K562 (cell line): ENCODE measurements at regions not wholly inside any gene's neighbourhood (a gene's known extent, or its start where the extent isn't known, plus 50 kb on each side); places are given as distances from the start of the nearest gene placed in this dataset.

Experiments
- ATAC-seq: fragments of 200-7000 bp; cut with Tn5 transposase; 3 replicates; pipeline ENCODE4 v1.9.1; 2020; ENCODE audit warnings: moderate library complexity
- BruUV-seq: library from RNA; stranded (reverse); fragments of 400-500 nt; replicated peaks from 2 replicates; lab custom pipeline; 2021; lab: Mats Ljungman, UMichigan
- CTCF ChIA-PET: fragments of 300-600 bp; formaldehyde crosslinking; extraction: SDS; loops from one replicate; lab custom pipeline; 2021; ENCODE audit warnings: low intra/inter-chr PET ratio; lab: Yijun Ruan, JAX
- POLR2A ChIA-PET: fragments of 300-600, 350-650 bp; sonication (Branson Sonifier 250); formaldehyde crosslinking; extraction: SDS; loops from one replicate; lab custom pipeline; 2021; ENCODE audit warnings: antibody characterized with exemption, inconsistent platforms; lab: Yijun Ruan, JAX
- DNase-seq, 4 experiments: peaks; one replicate each; pipeline versions ENCODE4 v3.0.0 to v3.0.0-alpha.2; 2011 to 2018; ENCODE audit warnings: low spot score in 3 of 4, mixed read lengths in 3 of 4; ENCODE audit errors: extremely low read depth in 1 of 4
- FAIRE-seq: peaks from 2 replicates; lab custom pipeline; 2011; peaks lifted over from hg19 to GRCh38; lab: Jason Lieb, UNC
- H2AFZ ChIP-seq: 2 replicates; pipeline ENCODE4 v1.6.0; 2011; ENCODE audit warnings: low read depth, low read length, control low read depth, inconsistent platforms
- H3K27ac ChIP-seq: fragments of 200-600 bp; 3 replicates; pipeline ENCODE4 v1.8.0; 2011; ENCODE audit warnings: low read depth, mild to moderate bottlenecking, control low read depth, inconsistent platforms, low read length, moderate library complexity, mixed read lengths; ENCODE audit errors: extremely low read depth
- H3K27me3 ChIP-seq, 2 experiments: fragments of 300-600 bp in 1 of 2; 2 replicates in 1 of 2; 3 replicates in 1 of 2; pipeline versions ENCODE4 v1.6.0 to v1.8.0; 2011; ENCODE audit warnings: inconsistent platforms in 2 of 2, low read length in 2 of 2, mild to moderate bottlenecking in 1 of 2, mixed read lengths in 1 of 2, moderate library complexity in 1 of 2; ENCODE audit not compliant: control insufficient read depth in 2 of 2, insufficient read depth in 2 of 2
- H3K36me3 ChIP-seq: fragments of 300-600 bp; 3 replicates; pipeline ENCODE4 v1.8.0; 2011; ENCODE audit warnings: mild to moderate bottlenecking, low read length, inconsistent platforms; ENCODE audit not compliant: control insufficient read depth, insufficient read depth
- H3K4me1 ChIP-seq, 2 experiments: fragments of 200-600 bp in 1 of 2; replicated peaks in 1 of 2; 2 replicates in 1 of 2; 3 replicates in 1 of 2; pipeline versions ENCODE4 v1.5.1 to v1.8.0; 2011; ENCODE audit warnings: inconsistent platforms in 2 of 2, low read length in 2 of 2, mild to moderate bottlenecking in 1 of 2, mixed read lengths in 1 of 2, moderate library complexity in 1 of 2; ENCODE audit not compliant: control insufficient read depth in 2 of 2, insufficient read depth in 2 of 2
- H3K4me2 ChIP-seq: 2 replicates; pipeline ENCODE4 v1.6.1; 2011; ENCODE audit warnings: low read length, control low read depth, inconsistent platforms, mixed read lengths; ENCODE audit not compliant: insufficient read depth
- H3K4me3 ChIP-seq: fragments of 200-600 bp; sonication (generic), shearing (Covaris generic); 2 replicates; pipeline ENCODE4 v1.5.1; 2016; ENCODE audit warnings: control low read depth, inconsistent platforms
- H3K79me2 ChIP-seq: fragments of 200-600 bp; 3 replicates; pipeline ENCODE4 v1.8.0; 2011; ENCODE audit warnings: low read length, inconsistent platforms; ENCODE audit not compliant: control insufficient read depth, insufficient read depth
- H3K9ac ChIP-seq, 2 experiments: 2 replicates each; pipeline versions ENCODE4 v1.6.0 to v1.6.1; 2011; ENCODE audit warnings: low read depth in 2 of 2, low read length in 2 of 2, control low read depth in 1 of 2, inconsistent platforms in 1 of 2, mild to moderate bottlenecking in 1 of 2, mixed read lengths in 1 of 2; ENCODE audit not compliant: insufficient read depth in 1 of 2
- H3K9me1 ChIP-seq: one replicate; pipeline ENCODE4 v1.6.0; 2011; ENCODE audit warnings: inconsistent platforms, mild to moderate bottlenecking, low read length, moderate library complexity; ENCODE audit not compliant: control insufficient read depth, insufficient read depth
- H3K9me3 ChIP-seq: replicated peaks from 2 replicates; pipeline ENCODE4 v1.5.1; 2011; ENCODE audit warnings: low read depth, low read length, inconsistent platforms; ENCODE audit not compliant: control insufficient read depth, insufficient read depth
- H4K20me1 ChIP-seq: replicated peaks from 2 replicates; pipeline ENCODE4 v1.6.1; 2011; ENCODE audit warnings: low read length, inconsistent platforms, mixed read lengths; ENCODE audit not compliant: control insufficient read depth, insufficient read depth
- CREB3 ChIP-seq: fragments of 450-650 bp; conservative IDR thresholded peaks from 2 replicates; pipeline ENCODE4 v1.6.1; 2016; ENCODE audit warnings: missing genetic modification characterization, low read depth, mild to moderate bottlenecking, missing compliant biosample characterization, moderate library complexity
- HOMEZ ChIP-seq: fragments of 250-450 bp; sonication (Bioruptor Pico); IDR thresholded peaks from 2 replicates; pipeline ENCODE4 v1.4.0; 2020; ENCODE audit warnings: mild to moderate bottlenecking, moderate library complexity
- LEF1 ChIP-seq: fragments of 450-650 bp; IDR thresholded peaks from 2 replicates; pipeline ENCODE4 v1.6.1; 2016; ENCODE audit warnings: mild to moderate bottlenecking
- MAFK ChIP-seq: IDR thresholded peaks from 2 replicates; pipeline ENCODE4 v1.6.1; 2011; ENCODE audit warnings: low read length, improper control_type of control experiment
- MXI1 ChIP-seq: IDR thresholded peaks from 2 replicates; pipeline ENCODE4 v1.6.1; 2011; ENCODE audit warnings: low read depth, mild to moderate bottlenecking, improper control_type of control experiment, low read length
- NRF1 ChIP-seq, 2 experiments: fragments of 450-650 bp; IDR thresholded peaks in 1 of 2; conservative IDR thresholded peaks in 1 of 2; 2 replicates each; pipeline ENCODE4 v1.6.1; 2014; ENCODE audit warnings: mild to moderate bottlenecking in 2 of 2
- TAL1 ChIP-seq: fragments of 450-650 bp; IDR thresholded peaks from 2 replicates; pipeline ENCODE4 v1.6.1; 2016; ENCODE audit warnings: mild to moderate bottlenecking
- ZNF347 ChIP-seq: fragments of 450-650 bp; formaldehyde crosslinking; IDR thresholded peaks from 2 replicates; pipeline ENCODE4 v1.4.0; 2020; ENCODE audit warnings: low read depth, mild to moderate bottlenecking, moderate library complexity
- ZNF512 ChIP-seq: IDR thresholded peaks from 2 replicates; pipeline ENCODE4 v1.6.1; 2016; ENCODE audit warnings: missing genetic modification characterization, missing compliant biosample characterization
- WGBS: fragments of 100-300 bp; shearing (Covaris generic); methylation state at CpG from one replicate; pipeline ENCODE4 v1.1.6; 2016; ENCODE audit warnings: low coverage, mixed read lengths; ENCODE audit not compliant: insufficient coverage; ENCODE audit errors: missing lambda C conversion rate; 5-methylcytosine and 5-hydroxymethylcytosine counted together
- in situ Hi-C: fragments of 300-500 bp; cut with MboI; formaldehyde crosslinking; loops from 4 replicates; pipeline ENCODE4 v1.15.0; 2018; ENCODE audit warnings: inconsistent platforms, mixed read lengths
- intact Hi-C: fragments of 100-400 bp; cut with micrococcal nuclease; formaldehyde crosslinking; loops from 2 replicates; pipeline ENCODE4 v1.14.2; 2022
- TF ChIP-seq, protein P1 (sequence below): sonication (generic); formaldehyde crosslinking; IDR thresholded peaks from 2 replicates; pipeline ENCODE4 v1.8.1; 2023; ENCODE audit warnings: mild to moderate bottlenecking, missing genetic modification reagents
- TF ChIP-seq, protein P2 (sequence below): fragments of 250-450 bp; sonication (Bioruptor Pico); IDR thresholded peaks from 2 replicates; pipeline ENCODE4 v1.8.0; 2021; ENCODE audit warnings: mild to moderate bottlenecking, moderate library complexity
- TF ChIP-seq, protein P3 (sequence below): fragments of 250-450 bp; sonication (Bioruptor Pico); IDR thresholded peaks from 2 replicates; pipeline ENCODE4 v1.4.0; 2020; ENCODE audit warnings: mild to moderate bottlenecking, moderate library complexity, borderline replicate concordance

- no peaks in the 10 kb centered on the region for H3K36me3 ChIP-seq
- intact Hi-C loops (no loop called here), in situ Hi-C loops (no loop called here)
- H2AFZ ChIP-seq: no peak overlapping the region
- 0% methylated on average over 2 of the region's 2 CpGs for WGBS
- no TSS peak for BruUV-seq
- no peaks in the 10 kb centered on the region for H3K9me1 ChIP-seq
- ChIA-PET CTCF (no interaction called here), POLR2A (no interaction called here)
- no peaks in the 10 kb centered on the region for H4K20me1 ChIP-seq
- no peaks in the 10 kb centered on the region for H3K4me1 ChIP-seq
- no peak overlapping the region for H3K4me2 ChIP-seq
- no peak overlapping the region for H3K4me3 ChIP-seq
- no peak overlapping the region for H3K27ac ChIP-seq
- H3K9ac ChIP-seq: no peak overlapping the region
- ATAC-seq: no peak
- no peak for FAIRE-seq
- H3K79me2 ChIP-seq: no peaks in the 10 kb centered on the region
- no peak for DNase-seq
- H3K27me3 ChIP-seq: no peaks in the 10 kb centered on the region
- 0 out of 2 replicates have a peak, but pooled peaks cover 1% of the 10 kb centered on the region for H3K9me3 ChIP-seq
- no peak for TF ChIP-seq LEF1
- TF ChIP-seq MXI1: no peak
- TF ChIP-seq, protein P1, sequence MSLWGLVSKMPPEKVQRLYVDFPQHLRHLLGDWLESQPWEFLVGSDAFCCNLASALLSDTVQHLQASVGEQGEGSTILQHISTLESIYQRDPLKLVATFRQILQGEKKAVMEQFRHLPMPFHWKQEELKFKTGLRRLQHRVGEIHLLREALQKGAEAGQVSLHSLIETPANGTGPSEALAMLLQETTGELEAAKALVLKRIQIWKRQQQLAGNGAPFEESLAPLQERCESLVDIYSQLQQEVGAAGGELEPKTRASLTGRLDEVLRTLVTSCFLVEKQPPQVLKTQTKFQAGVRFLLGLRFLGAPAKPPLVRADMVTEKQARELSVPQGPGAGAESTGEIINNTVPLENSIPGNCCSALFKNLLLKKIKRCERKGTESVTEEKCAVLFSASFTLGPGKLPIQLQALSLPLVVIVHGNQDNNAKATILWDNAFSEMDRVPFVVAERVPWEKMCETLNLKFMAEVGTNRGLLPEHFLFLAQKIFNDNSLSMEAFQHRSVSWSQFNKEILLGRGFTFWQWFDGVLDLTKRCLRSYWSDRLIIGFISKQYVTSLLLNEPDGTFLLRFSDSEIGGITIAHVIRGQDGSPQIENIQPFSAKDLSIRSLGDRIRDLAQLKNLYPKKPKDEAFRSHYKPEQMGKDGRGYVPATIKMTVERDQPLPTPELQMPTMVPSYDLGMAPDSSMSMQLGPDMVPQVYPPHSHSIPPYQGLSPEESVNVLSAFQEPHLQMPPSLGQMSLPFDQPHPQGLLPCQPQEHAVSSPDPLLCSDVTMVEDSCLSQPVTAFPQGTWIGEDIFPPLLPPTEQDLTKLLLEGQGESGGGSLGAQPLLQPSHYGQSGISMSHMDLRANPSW (CRISPR knock-in tag): no peak
- no peak for TF ChIP-seq ZNF512 (tag)
- no peak for TF ChIP-seq HOMEZ (CRISPR knock-in tag)
- TF ChIP-seq TAL1: no peak
- TF ChIP-seq, protein P2, sequence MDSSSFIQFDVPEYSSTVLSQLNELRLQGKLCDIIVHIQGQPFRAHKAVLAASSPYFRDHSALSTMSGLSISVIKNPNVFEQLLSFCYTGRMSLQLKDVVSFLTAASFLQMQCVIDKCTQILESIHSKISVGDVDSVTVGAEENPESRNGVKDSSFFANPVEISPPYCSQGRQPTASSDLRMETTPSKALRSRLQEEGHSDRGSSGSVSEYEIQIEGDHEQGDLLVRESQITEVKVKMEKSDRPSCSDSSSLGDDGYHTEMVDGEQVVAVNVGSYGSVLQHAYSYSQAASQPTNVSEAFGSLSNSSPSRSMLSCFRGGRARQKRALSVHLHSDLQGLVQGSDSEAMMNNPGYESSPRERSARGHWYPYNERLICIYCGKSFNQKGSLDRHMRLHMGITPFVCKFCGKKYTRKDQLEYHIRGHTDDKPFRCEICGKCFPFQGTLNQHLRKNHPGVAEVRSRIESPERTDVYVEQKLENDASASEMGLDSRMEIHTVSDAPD: no peak
- TF ChIP-seq, protein P3, sequence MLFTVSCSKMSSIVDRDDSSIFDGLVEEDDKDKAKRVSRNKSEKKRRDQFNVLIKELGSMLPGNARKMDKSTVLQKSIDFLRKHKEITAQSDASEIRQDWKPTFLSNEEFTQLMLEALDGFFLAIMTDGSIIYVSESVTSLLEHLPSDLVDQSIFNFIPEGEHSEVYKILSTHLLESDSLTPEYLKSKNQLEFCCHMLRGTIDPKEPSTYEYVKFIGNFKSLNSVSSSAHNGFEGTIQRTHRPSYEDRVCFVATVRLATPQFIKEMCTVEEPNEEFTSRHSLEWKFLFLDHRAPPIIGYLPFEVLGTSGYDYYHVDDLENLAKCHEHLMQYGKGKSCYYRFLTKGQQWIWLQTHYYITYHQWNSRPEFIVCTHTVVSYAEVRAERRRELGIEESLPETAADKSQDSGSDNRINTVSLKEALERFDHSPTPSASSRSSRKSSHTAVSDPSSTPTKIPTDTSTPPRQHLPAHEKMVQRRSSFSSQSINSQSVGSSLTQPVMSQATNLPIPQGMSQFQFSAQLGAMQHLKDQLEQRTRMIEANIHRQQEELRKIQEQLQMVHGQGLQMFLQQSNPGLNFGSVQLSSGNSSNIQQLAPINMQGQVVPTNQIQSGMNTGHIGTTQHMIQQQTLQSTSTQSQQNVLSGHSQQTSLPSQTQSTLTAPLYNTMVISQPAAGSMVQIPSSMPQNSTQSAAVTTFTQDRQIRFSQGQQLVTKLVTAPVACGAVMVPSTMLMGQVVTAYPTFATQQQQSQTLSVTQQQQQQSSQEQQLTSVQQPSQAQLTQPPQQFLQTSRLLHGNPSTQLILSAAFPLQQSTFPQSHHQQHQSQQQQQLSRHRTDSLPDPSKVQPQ: no peak
- no peak for TF ChIP-seq NRF1 (conservative IDR thresholded peaks at IDR 0.05 in 1 of 2, IDR thresholded peaks at IDR 0.05 in 1 of 2)
- TF ChIP-seq MAFK: no peak
- no peak for TF ChIP-seq ZNF347
- no peak for TF ChIP-seq CREB3 (tag)
These were observed 563.2 kb downstream of the NR2F1-AS1 start for GRCh38 chr5:93017849-93018248.
